PFSK-1 (cell line): ENCODE measurements at regions not wholly inside any gene's neighbourhood (a gene's known extent, or its start where the extent isn't known, plus 50 kb on each side); places are given as distances from the start of the nearest gene placed in this dataset.

Experiments
- POLR2AphosphoS5 ChIP-seq: IDR thresholded peaks from 2 replicates; pipeline ENCODE4 v1.6.1; 2012; ENCODE audit warnings: low read depth, mild to moderate bottlenecking, control low read depth, low read length, moderate library complexity
- REST ChIP-seq, 2 experiments: IDR thresholded peaks; 2 replicates each; pipeline versions ENCODE4 v1.6.1 to v1.8.0; 2011 to 2012; ENCODE audit warnings: low read depth in 2 of 2, low read length in 2 of 2, control low read depth in 1 of 2, inconsistent platforms in 1 of 2, mild to moderate bottlenecking in 1 of 2, moderate library complexity in 1 of 2; ENCODE audit not compliant: insufficient read depth in 1 of 2
- SIN3A ChIP-seq: IDR thresholded peaks from 2 replicates; pipeline ENCODE4 v1.6.1; 2012; ENCODE audit warnings: mild to moderate bottlenecking, low read length, moderate library complexity, borderline replicate concordance; ENCODE audit not compliant: insufficient read depth

GRCh38 chr3:193757457-193757856, 164.4 kb downstream of the OPA1 start:
- TF ChIP-seq REST (IDR thresholded peaks at IDR 0.05; ENCODE audit: insufficient read depth in 1 of 2, low read depth in 2 of 2, low read length in 2 of 2) (no peak), SIN3A (no peak), POLR2AphosphoS5 (no peak)
